Fibroblast of lung (primary cell): ENCODE measurements at regions not wholly inside any gene's neighbourhood (a gene's known extent, or its start where the extent isn't known, plus 50 kb on each side); places are given as distances from the start of the nearest gene placed in this dataset.

Experiments
- DNase-seq, 2 donors: peaks; one replicate each; pipeline versions ENCODE4 v3.0.0 to v3.0.0-alpha.2; 2010; ENCODE audit warnings: low read depth in 2 of 2
- H2AFZ ChIP-seq: 2 replicates; pipeline ENCODE4 v1.5.1; 2012; ENCODE audit warnings: low read length, control low read depth, inconsistent platforms
- H3K27ac ChIP-seq: 2 replicates; pipeline ENCODE4 v1.5.1; 2011; ENCODE audit warnings: low read length, control low read depth; ENCODE audit not compliant: insufficient read depth
- H3K27me3 ChIP-seq: 2 replicates; pipeline ENCODE4 v1.5.1; 2011; ENCODE audit warnings: mild to moderate bottlenecking, low read length; ENCODE audit not compliant: control insufficient read depth, insufficient read depth
- H3K36me3 ChIP-seq: 2 replicates; pipeline ENCODE4 v1.5.1; 2011; ENCODE audit warnings: low read length; ENCODE audit not compliant: control insufficient read depth, insufficient read depth
- H3K4me1 ChIP-seq: 2 replicates; pipeline ENCODE4 v1.5.1; 2011; ENCODE audit warnings: low read length; ENCODE audit not compliant: control insufficient read depth, insufficient read depth; ENCODE audit errors: extremely low read depth
- H3K4me2 ChIP-seq: 2 replicates; pipeline ENCODE4 v1.5.1; 2011; ENCODE audit warnings: low read length, control low read depth; ENCODE audit not compliant: insufficient read depth; ENCODE audit errors: extremely low read depth
- H3K4me3 ChIP-seq, 4 experiments: fragments of 200-600 bp in 1 of 4; sonication (generic) in 1 of 4; replicated peaks in 1 of 4; 2 replicates each; pipeline ENCODE4 v1.5.1; 2011 to 2016; ENCODE audit warnings: low read length in 4 of 4, low read depth in 3 of 4, mild to moderate bottlenecking in 3 of 4, control low read depth in 2 of 4, inconsistent platforms in 1 of 4, mixed read lengths in 1 of 4; ENCODE audit not compliant: insufficient read depth in 1 of 4; ENCODE audit errors: control extremely low read depth in 1 of 4
- H3K79me2 ChIP-seq: 2 replicates; pipeline ENCODE4 v1.5.1; 2012; ENCODE audit warnings: mild to moderate bottlenecking, low read length, inconsistent platforms; ENCODE audit not compliant: control insufficient read depth, insufficient read depth
- H3K9ac ChIP-seq: 2 replicates; pipeline ENCODE4 v1.5.1; 2011; ENCODE audit warnings: mild to moderate bottlenecking, low read length, control low read depth; ENCODE audit not compliant: insufficient read depth
- H3K9me3 ChIP-seq: 2 replicates; pipeline ENCODE4 v1.5.1; 2012; ENCODE audit warnings: low read depth, low read length; ENCODE audit not compliant: control insufficient read depth, insufficient read depth
- H4K20me1 ChIP-seq: 2 replicates; pipeline ENCODE4 v1.5.1; 2011; ENCODE audit warnings: low read length; ENCODE audit not compliant: control insufficient read depth, insufficient read depth; ENCODE audit errors: extremely low read depth
- CTCF ChIP-seq, 2 donors: IDR thresholded peaks in 1 of 2; conservative IDR thresholded peaks in 1 of 2; 1 replicate in 1 of 2; 2 replicates in 1 of 2; pipeline ENCODE4 v1.5.1; 2011 to 2012; ENCODE audit warnings: low read length in 2 of 2, control low read depth in 1 of 2, inconsistent platforms in 1 of 2, low read depth in 1 of 2, mild to moderate bottlenecking in 1 of 2
- EZH2 ChIP-seq: IDR thresholded peaks from 2 replicates; pipeline ENCODE4 v1.5.1; 2012; ENCODE audit warnings: low read length, control low read depth, mild to moderate bottlenecking; ENCODE audit errors: missing control alignments

- Histone ChIP-seq H3K27ac (no peak overlapping the region), H3K9me3 (no peaks in the 10 kb centered on the region), H3K4me3 (no peak overlapping the region), H3K4me1 (no peaks in the 10 kb centered on the region), H3K9ac (no peak overlapping the region), H3K36me3 (no peaks in the 10 kb centered on the region), H2AFZ (no peak overlapping the region), H4K20me1 (no peaks in the 10 kb centered on the region), H3K27me3 (no peaks in the 10 kb centered on the region), H3K4me2 (no peak overlapping the region), H3K79me2 (no peaks in the 10 kb centered on the region)
- TF ChIP-seq EZH2 (no peak), CTCF (conservative IDR thresholded peaks at IDR 0.05 in 1 of 2, IDR thresholded peaks at IDR 0.05 in 1 of 2; ENCODE audit: low read depth in 1 of 2, low read length in 2 of 2) (no peak)
- DNase-seq: no peak
Measured at GRCh38 chr14:97046967-97047366, 249.8 kb downstream of the VRK1 start.

- no peaks in the 10 kb centered on the region for H4K20me1 ChIP-seq
- no peaks in the 10 kb centered on the region for H3K36me3 ChIP-seq
- no peak overlapping the region for H3K27ac ChIP-seq
- no peak overlapping the region for H3K4me2 ChIP-seq
- H3K9me3 ChIP-seq: no peaks in the 10 kb centered on the region
- H3K79me2 ChIP-seq: no peaks in the 10 kb centered on the region
- no peak for TF ChIP-seq EZH2
- TF ChIP-seq CTCF (conservative IDR thresholded peaks at IDR 0.05 in 1 of 2, IDR thresholded peaks at IDR 0.05 in 1 of 2; ENCODE audit: low read depth in 1 of 2, low read length in 2 of 2): no peak
- no peak overlapping the region for H3K9ac ChIP-seq
- H3K4me3 ChIP-seq: no peak overlapping the region
- H3K27me3 ChIP-seq: no peaks in the 10 kb centered on the region
- no peak overlapping the region for H2AFZ ChIP-seq
- no peaks in the 10 kb centered on the region for H3K4me1 ChIP-seq
- no peak for DNase-seq
Measured at GRCh38 chr14:97052001-97052400, 254.8 kb downstream of the VRK1 start.

GRCh38 chr14:97053941-97054340 is 256.8 kb downstream of the VRK1 start:
- Histone ChIP-seq H3K4me3 (no peak overlapping the region), H3K9me3 (no peaks in the 10 kb centered on the region), H3K27me3 (no peaks in the 10 kb centered on the region), H3K36me3 (no peaks in the 10 kb centered on the region), H4K20me1 (no peaks in the 10 kb centered on the region), H3K4me1 (no peaks in the 10 kb centered on the region), H3K4me2 (no peak overlapping the region), H3K9ac (no peak overlapping the region), H3K27ac (no peak overlapping the region), H2AFZ (no peak overlapping the region), H3K79me2 (no peaks in the 10 kb centered on the region)
- no peak for TF ChIP-seq CTCF (conservative IDR thresholded peaks at IDR 0.05 in 1 of 2, IDR thresholded peaks at IDR 0.05 in 1 of 2; ENCODE audit: low read depth in 1 of 2, low read length in 2 of 2)
- no peak for TF ChIP-seq EZH2
- DNase-seq: no peak
